ENCODE measurements at regions not wholly inside any gene's neighbourhood (a gene's known extent, or its start where the extent isn't known, plus 50 kb on each side); places are given as distances from the start of the nearest gene placed in this dataset.

DNA sequence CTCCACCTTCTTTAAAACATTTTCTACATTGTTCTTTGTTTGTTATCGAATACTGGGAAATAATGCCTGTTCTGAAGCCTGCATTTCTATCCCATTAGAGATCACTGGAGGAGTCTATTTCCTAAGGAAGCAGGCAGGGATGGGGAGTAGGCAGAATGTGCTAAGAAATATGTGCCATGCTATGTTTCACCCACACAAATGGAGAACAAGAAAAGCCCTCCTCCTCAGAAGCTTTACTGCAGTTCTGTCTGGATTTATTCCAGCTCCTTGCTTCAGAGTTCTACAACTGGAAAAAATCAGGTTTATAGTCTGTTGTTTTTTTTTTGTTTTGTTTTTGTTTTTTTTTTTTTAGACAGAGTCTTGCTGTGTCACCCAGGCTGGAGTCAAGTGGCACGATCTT, 825.1 kb downstream of the SLC4A3 start:
- no peak for DNase-seq

DNA sequence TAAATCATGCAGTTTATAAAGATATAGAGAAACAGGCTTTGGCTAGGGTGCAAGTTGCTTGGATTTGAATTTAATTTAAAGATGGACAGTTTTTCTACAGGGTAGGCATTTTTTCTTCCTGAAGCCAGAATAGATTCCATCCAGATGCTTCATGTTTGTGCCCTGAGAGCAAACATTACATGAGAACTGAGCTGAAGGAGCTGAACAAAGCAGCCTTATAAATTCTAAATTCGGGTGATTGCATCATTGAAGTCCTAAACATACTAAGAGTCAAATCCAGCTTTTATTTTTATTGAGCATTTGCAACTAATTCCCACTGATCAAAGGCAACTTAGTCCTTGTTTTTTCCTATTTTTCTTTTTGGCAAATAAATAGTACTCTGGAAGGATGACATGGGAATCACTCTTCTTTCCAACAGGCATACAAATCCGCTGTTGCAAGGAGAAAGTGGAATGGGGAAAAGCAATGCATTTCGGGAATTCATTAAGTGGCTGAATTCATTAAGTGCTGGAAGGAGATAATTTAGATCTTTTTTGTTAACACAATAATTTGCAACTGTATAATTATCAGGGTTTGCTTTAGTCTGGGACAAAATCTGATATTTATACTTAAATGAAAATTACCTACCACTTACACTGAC, 828.0 kb downstream of the SLC4A3 start:
- no peak for DNase-seq

DNA sequence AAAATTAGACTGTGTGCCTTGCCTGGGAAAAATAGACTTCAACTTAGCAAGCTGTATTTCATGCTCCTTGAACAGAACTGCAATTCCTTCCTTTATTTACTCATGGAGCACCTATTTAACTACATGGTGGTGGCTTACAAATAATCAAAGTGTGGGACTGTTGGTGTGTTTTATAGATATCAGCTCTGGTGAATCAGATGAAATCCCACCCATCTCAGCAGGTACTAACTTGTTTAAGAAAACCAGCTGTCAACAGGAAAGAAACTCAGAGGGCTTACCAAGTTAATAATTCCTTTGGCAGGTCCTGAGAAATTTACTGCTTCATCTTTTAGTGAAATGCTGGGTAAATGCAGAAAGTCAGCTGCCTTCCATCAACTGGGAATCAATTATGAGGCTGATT, 830.6 kb downstream of the SLC4A3 start:
- no peak for DNase-seq

DNA sequence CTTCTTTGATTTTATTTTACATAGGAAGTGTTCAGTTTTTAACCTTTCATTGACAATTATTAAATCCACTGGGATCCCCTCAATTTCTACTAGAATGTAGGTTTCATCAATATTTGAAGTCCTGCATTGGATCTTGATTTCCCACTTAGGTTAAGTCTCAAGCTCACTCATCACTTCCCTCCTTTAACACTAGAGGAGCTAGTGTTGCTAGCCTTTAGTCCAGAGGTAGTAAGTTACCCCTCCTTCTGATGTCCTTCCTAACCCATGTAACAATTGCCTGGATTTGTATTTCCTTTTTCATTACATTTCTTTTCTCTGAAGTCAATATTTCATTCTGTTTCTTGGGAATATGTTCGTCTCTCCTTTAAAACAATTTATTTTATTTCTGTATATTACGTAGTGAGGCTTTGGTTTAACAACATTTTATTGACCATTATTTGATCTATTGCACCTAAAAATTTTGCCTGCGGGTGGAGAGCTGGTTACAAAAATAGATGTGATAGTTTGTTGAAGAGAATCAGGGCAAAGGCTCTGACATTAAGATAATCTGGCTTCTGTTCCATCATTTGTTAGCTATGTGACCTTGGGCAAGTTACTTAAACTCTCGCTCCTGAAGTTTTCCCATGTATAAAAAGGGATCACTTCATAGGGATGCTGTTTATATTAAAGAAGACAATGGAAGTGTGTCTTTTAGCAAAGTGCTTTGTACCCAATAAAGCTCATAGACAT, 833.0 kb downstream of the SLC4A3 start:
- no peak for DNase-seq

DNA sequence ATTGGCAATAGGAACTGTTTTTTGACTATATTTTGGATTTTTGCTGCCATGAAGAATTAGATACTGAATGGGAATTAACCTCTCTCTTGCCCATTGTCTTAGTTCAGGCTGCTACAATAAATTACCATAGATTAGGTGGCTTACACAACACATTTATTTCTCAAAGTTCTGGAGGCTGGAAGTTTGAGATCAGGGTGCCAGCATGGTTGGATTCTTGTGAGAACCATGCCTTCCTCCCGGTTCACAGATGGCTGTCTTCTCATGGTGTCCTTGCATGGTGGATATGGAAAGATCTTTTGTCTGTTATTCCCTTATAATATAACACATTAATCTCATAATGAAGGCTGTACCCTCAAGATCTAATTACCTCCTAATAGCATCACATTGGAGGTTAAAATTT, 836.4 kb downstream of the SLC4A3 start:
- no peak for DNase-seq

DNA sequence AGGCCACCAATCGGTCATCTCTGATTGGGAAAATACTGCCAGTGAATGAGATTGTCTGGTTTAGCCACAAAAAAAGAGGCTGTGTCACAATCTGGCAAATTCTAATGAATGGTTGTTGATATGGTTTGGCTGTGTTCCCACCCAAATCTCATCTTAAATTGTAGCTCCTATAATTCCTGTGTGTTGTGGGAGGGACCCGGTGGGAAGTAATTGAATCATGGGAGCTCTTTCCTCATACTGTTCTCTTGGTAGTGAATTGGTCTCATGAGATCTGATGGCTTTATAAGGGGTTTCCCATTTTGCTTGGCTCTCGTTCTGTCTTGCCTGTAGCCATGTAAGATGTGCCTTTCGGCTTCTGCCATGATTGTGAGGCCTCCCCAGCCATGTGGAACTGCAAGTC, 838.3 kb downstream of the SLC4A3 start:
- no peak for DNase-seq

DNA sequence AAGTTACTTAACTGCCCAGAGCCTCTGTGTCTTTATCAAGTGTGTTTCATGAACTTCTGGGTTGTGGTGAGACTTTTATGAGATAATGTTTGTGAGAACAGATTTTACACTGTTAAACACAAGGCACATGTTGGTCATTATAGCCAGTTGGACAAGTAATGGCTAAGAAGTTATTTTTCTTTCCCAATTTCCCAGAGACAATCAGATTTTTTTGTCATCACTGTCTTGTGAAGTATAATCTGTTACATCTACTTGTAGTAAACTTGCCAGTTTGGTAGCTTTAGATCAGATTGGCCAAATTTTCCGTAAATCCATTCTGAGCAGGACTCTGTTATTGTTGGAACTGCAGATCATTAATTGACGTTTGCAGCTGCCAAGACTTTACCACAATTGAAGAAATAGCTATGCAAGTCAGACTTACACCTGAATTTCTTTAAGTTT, 838.8 kb downstream of the SLC4A3 start:
- no peak for DNase-seq

DNA sequence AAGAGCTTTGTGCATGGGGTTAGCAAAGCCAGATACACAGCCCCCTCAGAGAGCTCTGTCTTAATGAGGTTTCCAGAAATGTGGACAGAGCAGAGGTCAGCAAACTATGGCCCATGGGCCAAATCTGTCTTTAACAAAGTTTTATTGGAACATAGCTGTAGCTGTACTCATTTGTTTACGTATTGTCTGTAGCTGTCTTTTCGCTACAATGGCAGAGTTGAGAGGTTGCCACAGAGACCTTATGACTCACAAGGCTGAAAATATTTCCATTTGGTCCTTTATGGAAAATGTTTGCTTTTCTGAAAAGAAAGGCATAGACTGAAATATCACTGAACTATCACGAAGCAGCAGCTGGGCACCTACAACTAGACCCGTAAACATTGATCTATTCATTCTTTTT, 841.8 kb downstream of the SLC4A3 start:
- DNase-seq, result no peak

DNA sequence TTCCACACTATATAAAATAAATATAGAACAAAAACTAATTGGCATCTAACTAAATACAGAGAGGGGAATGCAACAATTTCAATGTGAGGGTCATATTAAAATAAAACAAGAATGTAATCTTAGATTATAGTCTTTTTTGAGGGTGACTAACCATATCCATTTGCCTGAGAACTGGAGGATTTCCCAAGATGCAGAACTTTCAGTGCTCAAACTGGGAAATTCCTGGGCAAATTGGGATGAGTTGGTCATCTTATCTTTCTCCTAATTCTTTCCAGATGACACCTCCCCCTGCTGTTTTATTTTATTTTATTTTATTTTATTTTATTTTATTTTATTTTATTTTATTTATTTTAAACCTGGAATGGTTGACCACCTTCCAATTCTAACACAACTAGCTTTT, 846.2 kb downstream of the SLC4A3 start:
- DNase-seq, result no peak

DNA sequence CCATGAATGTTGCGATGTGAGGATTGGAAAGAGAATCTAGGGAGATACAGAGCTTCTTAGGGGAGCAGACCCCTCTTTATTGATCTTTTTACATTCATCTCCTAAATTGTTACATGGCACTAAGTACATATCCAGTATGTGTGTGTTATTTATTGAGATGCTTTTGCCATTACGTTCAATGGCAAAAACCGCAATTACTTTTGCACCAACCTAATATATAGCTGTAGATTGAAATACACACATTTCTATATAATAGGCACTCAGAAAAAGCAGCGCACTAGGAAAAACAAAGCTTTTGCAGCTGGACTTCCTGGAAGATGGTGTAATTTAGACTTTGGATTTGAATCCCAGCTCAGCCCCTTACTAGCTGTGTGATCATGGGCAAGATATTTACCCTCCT, 849.4 kb downstream of the SLC4A3 start:
- DNase-seq, result no peak

DNA sequence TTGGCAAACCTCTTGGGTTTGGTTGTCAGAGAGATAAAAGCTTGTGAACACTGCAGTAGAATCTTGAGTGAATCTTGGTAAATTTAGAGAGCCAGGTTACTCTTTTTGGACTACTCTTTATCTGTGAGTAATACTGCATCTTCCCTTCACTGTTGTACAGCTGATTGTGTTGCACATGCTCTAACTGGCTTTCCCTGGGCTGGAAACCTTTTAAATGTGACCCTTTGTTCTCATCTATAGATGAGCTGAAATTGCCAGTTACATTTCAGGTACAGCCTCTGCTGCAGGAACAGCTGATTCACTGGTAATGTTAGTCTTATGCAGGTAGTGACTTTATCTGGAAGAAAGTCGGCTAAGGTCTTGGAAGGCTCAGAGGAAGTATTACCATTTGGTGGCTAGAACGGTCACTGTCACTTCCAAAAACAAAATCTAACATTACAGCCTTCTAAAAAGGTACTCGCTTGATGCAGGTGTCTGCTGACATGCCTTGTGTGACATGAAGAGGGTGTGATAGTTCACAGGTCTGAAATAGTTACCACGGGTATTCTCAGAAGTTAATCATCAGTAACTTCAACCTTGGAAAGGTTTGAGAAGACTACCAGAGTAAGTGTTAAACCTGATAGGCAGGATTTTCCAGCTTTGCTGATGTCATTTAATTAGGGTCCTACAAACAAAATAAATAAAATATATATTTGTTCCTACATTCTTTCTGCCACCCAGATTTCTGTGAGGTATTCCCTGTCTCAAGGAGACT, 851.1 kb downstream of the SLC4A3 start:
- no peak for DNase-seq

DNA sequence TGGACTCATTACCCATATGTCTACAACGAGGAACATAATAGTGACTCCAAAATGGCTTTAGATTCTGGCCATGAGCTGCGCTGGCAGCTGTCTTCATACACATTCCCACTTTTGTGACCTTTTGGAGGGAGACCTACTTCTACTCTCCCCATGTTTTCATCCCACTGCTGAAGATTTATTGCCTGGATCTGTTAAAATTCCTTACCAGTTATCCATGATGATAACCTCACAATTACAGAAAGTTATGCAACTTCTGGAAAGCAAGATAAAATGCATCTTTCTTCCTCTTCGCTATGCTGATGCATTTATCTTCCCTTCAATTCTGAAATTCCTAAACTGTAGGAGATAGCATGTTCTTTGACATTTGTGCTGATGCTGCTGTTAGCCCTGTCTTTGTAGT, 855.3 kb downstream of the SLC4A3 start:
- DNase-seq, result no peak

DNA sequence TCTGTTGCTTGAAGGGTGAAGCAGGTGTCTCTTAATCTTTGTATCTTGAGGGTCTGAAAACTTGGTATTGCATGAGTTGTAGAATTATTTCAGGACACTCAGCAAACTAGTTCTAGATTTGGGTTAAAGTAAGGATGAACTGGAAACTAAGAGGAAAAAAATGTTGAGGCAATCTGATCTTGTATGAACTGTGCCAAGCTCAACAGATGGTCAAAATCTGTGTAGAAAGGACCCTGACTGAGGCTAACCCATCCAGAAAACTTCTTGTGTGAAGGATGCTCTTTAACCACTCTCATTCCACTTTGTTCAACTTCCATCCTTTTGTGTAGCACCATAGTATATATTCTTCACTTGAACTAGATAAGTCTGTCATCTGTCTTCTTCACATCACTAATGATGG, 861.7 kb downstream of the SLC4A3 start:
- no peak for DNase-seq

DNA sequence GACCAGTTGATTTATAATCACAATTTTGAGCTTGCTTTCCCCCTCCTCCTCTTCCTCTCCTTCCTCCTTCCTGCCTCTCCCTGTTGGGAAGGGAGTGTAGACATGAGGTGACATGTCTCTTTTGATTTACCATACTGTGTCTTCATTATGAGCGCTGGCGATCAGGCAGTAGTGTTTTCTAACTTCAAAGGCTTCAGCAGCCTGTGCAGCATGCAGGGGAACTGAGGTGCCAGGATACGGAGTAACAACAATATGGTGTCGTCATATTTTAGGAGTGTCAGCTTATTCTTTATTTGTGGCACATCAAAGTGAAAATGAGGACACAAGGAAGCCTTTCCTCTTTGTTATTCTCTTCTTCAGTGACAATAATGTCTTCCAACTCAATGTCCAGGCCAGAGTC, 864.2 kb downstream of the SLC4A3 start:
- no peak for DNase-seq

DNA sequence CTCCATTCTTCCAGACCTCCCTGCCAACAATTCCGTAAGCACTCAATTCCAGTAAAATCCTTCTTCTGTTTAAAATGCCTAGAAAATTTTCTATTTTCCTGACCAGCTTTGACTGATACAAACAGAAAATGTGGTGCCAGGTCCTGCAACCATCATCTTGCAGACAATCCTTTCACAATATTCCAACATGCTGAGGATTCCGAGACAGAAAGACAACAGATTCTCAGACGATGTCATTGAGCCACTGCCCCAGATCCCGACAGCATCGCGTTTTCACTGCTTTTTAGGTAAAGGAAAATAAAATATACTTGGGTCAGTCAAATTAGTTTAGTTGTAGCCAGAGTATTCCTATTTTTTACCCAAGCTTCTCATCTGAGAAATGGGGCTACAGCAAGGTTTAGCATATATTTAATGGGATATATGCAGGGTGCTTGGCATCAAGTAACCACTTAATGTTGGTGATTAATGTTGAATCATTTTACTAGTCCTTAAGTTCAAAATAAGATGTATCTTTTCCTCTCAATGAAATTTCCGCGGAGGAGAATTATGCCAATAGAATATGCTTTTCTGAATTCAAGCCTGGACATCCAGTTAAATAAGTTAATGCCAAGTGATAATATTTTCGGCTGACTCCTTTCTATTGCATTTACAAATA, 866.6 kb downstream of the SLC4A3 start:
- no peak for DNase-seq

DNA sequence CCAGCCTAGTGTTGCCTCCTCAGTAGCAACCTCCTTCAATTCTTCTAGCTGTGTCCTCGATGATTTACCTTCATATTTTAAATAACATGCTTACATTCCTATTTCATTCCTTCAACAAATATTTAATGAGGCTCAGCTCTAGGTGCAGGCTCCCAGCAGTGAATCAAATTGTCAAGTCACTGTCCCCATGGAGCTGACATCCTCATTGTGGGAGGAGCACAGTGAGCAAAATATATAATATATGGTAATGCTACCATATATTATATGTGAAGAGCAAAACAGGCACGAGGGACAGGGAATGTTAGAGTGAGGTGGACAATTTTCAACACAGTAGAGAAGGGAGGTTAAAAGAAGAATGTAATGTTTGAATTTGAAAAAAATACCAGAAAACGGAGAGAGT, 869.1 kb downstream of the SLC4A3 start:
- no peak for DNase-seq

DNA sequence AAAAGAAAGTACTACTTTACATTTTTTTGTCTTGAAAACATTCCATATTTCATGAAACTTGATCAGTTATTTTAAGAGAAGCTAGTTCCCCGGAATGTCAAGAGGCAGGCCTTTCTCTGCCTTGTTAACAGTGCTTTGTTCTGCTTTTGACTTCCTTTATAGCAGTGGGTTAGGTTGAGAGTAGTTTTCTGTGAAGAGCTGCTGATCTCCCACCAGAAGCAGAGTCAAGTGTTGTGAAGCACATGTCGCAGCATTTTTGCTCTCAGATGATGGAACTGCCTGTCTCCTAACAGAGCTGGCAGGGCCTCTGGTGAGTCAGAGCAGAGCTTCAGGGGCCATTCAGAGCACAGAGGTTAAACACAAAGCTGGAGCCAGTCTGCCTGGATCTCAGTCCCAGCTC, 871.8 kb downstream of the SLC4A3 start:
- no peak for DNase-seq

DNA sequence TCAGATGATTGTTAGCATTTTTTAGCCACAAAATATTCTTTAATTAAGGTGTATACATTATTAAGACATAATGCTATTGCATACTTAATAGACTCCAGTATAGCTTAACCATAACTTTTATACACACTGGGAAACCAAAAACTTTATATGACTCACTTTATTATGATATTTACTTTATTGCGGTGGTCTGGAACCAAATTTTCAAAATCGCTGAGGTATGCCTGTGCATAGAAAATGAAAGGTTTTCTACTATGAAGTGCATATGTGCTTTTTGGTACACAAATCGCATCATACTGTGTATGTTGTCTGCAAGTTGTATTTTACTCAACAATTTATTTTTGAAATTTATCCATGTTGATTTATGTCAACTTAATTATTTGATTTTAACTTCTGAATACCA, 875.1 kb downstream of the SLC4A3 start:
- no peak for DNase-seq

DNA sequence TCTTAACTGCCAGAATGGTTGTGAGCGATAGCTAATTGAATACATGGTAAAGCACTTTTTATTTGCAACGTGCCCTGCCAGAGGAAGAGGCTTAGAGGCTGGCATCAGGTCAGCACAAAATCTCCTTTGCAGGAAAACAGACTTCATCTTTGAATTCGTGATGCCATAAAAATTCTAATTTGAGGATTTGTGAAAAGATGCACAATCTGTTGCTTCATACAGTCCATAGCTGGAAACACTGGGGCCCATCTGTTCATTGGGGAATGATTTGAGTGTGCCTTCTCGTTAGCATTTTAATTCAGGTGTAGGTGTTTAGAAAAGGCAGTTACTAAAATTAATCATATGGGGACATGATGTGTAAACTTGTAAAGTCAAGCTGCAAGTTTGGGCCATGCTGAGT, 876.0 kb downstream of the SLC4A3 start:
- DNase-seq, result no peak

DNA sequence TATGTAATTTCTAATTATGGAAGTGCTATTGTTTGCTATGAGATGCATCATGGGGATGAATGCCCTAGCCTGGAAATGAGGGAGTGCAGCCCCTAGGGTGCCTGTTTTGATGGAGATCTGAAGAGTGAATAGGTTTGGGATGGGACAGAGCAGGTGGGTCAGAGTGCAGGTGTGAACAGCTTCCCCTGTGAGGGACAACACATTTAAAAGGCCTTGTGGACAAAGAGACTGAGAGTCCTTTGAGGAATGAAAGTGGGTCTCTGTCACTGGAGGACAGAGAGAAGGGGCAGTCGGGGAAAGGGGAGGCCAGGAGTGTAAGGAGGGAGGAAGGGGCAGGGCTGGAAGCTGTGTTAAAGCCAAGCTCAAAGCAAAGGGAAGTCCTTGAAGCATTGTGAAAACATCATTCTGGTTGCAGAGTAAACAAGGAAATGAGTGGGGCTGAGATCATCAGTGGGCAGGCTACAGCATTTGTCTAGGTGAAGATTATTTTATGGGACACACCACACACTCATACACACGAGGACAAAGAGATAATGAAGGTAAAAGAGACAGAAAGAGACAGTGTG, 877.6 kb downstream of the SLC4A3 start:
- no peak for DNase-seq

DNA sequence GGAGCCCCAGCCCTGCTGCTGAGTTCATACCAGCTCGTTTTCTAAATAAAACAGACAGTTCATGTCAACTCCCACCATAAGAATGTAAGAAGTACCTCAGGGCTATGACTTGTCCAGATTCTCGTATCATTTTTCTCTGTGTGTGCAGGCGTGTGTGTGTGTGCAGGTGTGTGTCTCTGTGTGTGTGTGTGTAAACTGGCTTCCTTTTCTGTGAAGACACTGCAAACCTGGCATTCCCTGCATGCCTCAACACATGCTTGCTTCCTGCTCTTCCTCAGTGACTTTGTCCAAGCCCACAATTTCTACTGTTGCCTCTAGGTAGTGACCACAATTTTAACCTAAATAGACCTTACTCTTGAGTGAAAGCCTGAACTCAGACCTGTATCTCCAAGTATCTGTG, 879.0 kb downstream of the SLC4A3 start:
- no peak for DNase-seq

DNA sequence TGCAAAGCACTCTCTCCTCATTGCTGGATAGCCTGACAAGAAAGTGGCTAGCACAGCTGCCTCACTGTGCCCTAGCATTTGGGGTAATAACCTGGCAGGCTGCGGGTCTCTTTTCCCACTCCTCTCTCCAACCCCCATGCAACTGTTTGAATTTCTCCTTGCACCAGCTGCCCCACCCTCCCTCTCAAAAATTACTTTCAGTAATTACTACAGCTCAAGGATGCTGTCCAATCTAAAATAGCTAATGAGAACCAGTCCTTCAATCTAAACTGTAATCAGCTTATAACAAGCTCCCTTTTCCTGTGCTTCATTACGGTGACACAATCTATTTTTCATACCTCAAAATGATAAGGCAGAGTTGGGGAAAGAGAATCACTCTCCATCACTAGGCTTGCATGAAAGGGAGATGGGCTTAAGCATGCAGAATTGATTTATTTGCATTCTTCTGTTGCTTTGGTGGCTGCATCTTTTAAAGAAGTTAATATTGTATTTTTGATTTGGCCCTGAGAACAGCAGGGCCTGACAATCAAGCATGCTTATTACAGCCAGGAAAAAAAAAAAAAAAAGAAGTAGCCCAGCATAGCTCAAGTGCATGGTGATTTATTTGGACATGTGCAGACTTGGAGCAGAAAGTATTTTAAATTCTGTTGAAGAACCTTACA, 881.8 kb downstream of the SLC4A3 start:
- no peak for DNase-seq

DNA sequence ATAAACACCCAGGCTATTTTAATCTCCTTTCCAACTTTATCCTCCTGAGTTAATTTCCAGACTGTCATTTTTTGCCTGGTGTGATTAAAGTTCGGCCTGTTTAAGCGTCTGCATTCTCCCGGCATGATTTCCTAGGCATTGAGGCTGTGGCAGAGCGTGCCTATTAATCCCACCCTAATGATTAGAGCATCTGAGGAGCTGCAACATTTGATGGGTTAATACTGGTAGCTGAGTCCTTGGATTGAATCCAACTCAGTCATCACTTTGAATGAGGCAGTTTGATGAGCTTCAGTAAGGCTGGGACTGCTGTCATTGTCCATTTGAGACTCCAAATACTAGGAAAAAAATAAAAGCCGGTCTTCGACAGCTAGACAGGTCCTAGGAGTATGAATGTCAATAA, 882.5 kb downstream of the SLC4A3 start:
- no peak for DNase-seq
